ENCODE measurements at regions not wholly inside any gene's neighbourhood (a gene's known extent, or its start where the extent isn't known, plus 50 kb on each side); places are given as distances from the start of the nearest gene placed in this dataset.

GRCh38 chr6:14372734-14373489 is 255.3 kb downstream of the CD83 start:
- CTCF ChIA-PET = no interaction called here
- intact Hi-C loops (cut with micrococcal nuclease; ENCODE audit: unreplicated experiment) = loop anchor here (1.0 to 10.0 kb wide), 2 partner anchors 15 to 158 kb away; no protein-coding TSS in a partner anchor
- no peaks in the 10 kb centered on the region for H3K9me3 ChIP-seq (ENCODE audit: insufficient read depth, low read depth)
- H3K27me3 ChIP-seq (ENCODE audit: insufficient read depth, low read depth) = no peaks in the 10 kb centered on the region
- no peak overlapping the region for H2AFZ ChIP-seq
- no peaks in the 10 kb centered on the region for H4K20me1 ChIP-seq (ENCODE audit: insufficient read depth)
- H3K4me1 ChIP-seq (replicated peaks; ENCODE audit: insufficient read depth) = no peaks in the 10 kb centered on the region
- H3K27ac ChIP-seq = no peak overlapping the region
- H3K36me3 ChIP-seq (ENCODE audit: low read depth) = no peaks in the 10 kb centered on the region
- DNase-seq = no peak
- no TSS peak for BruUV-seq (replicated peaks)
- no peaks in the 10 kb centered on the region for H3K79me2 ChIP-seq (ENCODE audit: low read depth)
- TF ChIP-seq EZH2 (IDR thresholded peaks at IDR 0.05; ENCODE audit: low read depth) = no peak
- no peak for TF ChIP-seq CTCF (conservative IDR thresholded peaks at IDR 0.05)
- POLR2A ChIA-PET (ENCODE audit: unreplicated experiment) = no interaction called here
- no peaks in the 10 kb centered on the region for H3F3A ChIP-seq (ENCODE audit: insufficient read depth, low read depth)
- no peak overlapping the region for H3K4me3 ChIP-seq
- H3K4me2 ChIP-seq = no peak overlapping the region
- no peaks in the 10 kb centered on the region for H3K9me2 ChIP-seq (ENCODE audit: insufficient read depth)

- Histone ChIP-seq H3K27ac (no peak overlapping the region), H3K79me2 (ENCODE audit: low read depth) (no peaks in the 10 kb centered on the region), H2AFZ (no peak overlapping the region), H3K27me3 (ENCODE audit: insufficient read depth, low read depth) (no peaks in the 10 kb centered on the region), H3K9me3 (ENCODE audit: insufficient read depth, low read depth) (no peaks in the 10 kb centered on the region), H3K4me1 (replicated peaks; ENCODE audit: insufficient read depth) (no peaks in the 10 kb centered on the region), H4K20me1 (ENCODE audit: insufficient read depth) (no peaks in the 10 kb centered on the region), H3K4me2 (no peak overlapping the region), H3K36me3 (ENCODE audit: low read depth) (no peaks in the 10 kb centered on the region), H3K9me2 (ENCODE audit: insufficient read depth) (no peaks in the 10 kb centered on the region), H3K4me3 (no peak overlapping the region), H3F3A (ENCODE audit: insufficient read depth, low read depth) (no peaks in the 10 kb centered on the region)
- no peak for DNase-seq
- no TSS peak for BruUV-seq (replicated peaks)
- intact Hi-C loops (cut with micrococcal nuclease; ENCODE audit: unreplicated experiment) = loop anchor here (1.0 to 10.0 kb wide), 2 partner anchors 14 to 159 kb away; no protein-coding TSS in a partner anchor
- ChIA-PET CTCF (no interaction called here), POLR2A (ENCODE audit: unreplicated experiment) (no interaction called here)
- TF ChIP-seq EZH2 (IDR thresholded peaks at IDR 0.05; ENCODE audit: low read depth) (no peak), CTCF (conservative IDR thresholded peaks at IDR 0.05) (no peak)
Observed at GRCh38 chr6:14373648-14374437, 256.3 kb downstream of the CD83 start.

- H3K4me2 ChIP-seq = no peak overlapping the region
- intact Hi-C loops (cut with micrococcal nuclease; ENCODE audit: unreplicated experiment) = loop anchor here (10.0 kb wide), 1 partner anchor 161 kb away; no protein-coding TSS in a partner anchor
- no peak for DNase-seq
- CTCF ChIA-PET = no interaction called here
- no peaks in the 10 kb centered on the region for H3K9me2 ChIP-seq (ENCODE audit: insufficient read depth)
- TF ChIP-seq CTCF (conservative IDR thresholded peaks at IDR 0.05) = no peak
- TF ChIP-seq EZH2 (IDR thresholded peaks at IDR 0.05; ENCODE audit: low read depth) = no peak
- H3K4me1 ChIP-seq (replicated peaks; ENCODE audit: insufficient read depth) = no peaks in the 10 kb centered on the region
- H3K27me3 ChIP-seq (ENCODE audit: insufficient read depth, low read depth) = no peaks in the 10 kb centered on the region
- H3K36me3 ChIP-seq (ENCODE audit: low read depth) = no peaks in the 10 kb centered on the region
- no peak overlapping the region for H3K27ac ChIP-seq
- POLR2A ChIA-PET (ENCODE audit: unreplicated experiment) = no interaction called here
- no peaks in the 10 kb centered on the region for H3K9me3 ChIP-seq (ENCODE audit: insufficient read depth, low read depth)
- H2AFZ ChIP-seq = no peak overlapping the region
- no peaks in the 10 kb centered on the region for H3K79me2 ChIP-seq (ENCODE audit: low read depth)
- no peaks in the 10 kb centered on the region for H3F3A ChIP-seq (ENCODE audit: insufficient read depth, low read depth)
- H3K4me3 ChIP-seq = no peak overlapping the region
- BruUV-seq (replicated peaks) = no TSS peak
- H4K20me1 ChIP-seq (ENCODE audit: insufficient read depth) = no peaks in the 10 kb centered on the region
Observed at GRCh38 chr6:14375930-14376329, 258.4 kb downstream of the CD83 start.
